Esophagus muscularis mucosa (tissue), 4 donors: ENCODE measurements at regions not wholly inside any gene's neighbourhood (a gene's known extent, or its start where the extent isn't known, plus 50 kb on each side); places are given as distances from the start of the nearest gene placed in this dataset.
"Not testable (repeated sequence)": the region's sequence is repeated elsewhere in the genome, so short reads cannot be mapped to it uniquely, and the experiment has no call there.

Source experiments
- CTCF ChIP-seq, 3 experiments: fragments of 200-600 bp in 2 of 3; fragments of 450-650 bp in 1 of 3; sonication (generic) in 2 of 3; IDR thresholded peaks; one replicate each; pipeline ENCODE4 v1.5.1; 2017 to 2019; ENCODE audit warnings: antibody characterized with exemption in 3 of 3, mild to moderate bottlenecking in 2 of 3, moderate library complexity in 1 of 3
- EP300 ChIP-seq: sonication (generic); formaldehyde crosslinking; IDR thresholded peaks from one replicate; pipeline ENCODE4 v1.6.1; 2017; ENCODE audit warnings: antibody characterized with exemption
- POLR2A ChIP-seq: fragments of 450-650 bp; IDR thresholded peaks from one replicate; pipeline ENCODE4 v1.6.1; 2017; ENCODE audit warnings: antibody characterized with exemption, moderate library complexity, mild to moderate bottlenecking, low read depth
- POLR2AphosphoS5 ChIP-seq, 2 donors: sonication (generic); formaldehyde crosslinking; IDR thresholded peaks; one replicate each; pipeline ENCODE4 v1.6.1; 2017; ENCODE audit warnings: antibody characterized with exemption in 2 of 2

- not testable (repeated sequence) for TF ChIP-seq EP300; POLR2AphosphoS5 (IDR thresholded peaks at IDR 0.05); POLR2A; CTCF (IDR thresholded peaks at IDR 0.05)
Observed at GRCh38 chr1:146292424-146292823, 63.6 kb upstream of the NOTCH2NLA start.
